PC-9 (cell line): ENCODE measurements at regions not wholly inside any gene's neighbourhood (a gene's known extent, or its start where the extent isn't known, plus 50 kb on each side); places are given as distances from the start of the nearest gene placed in this dataset.
A peak's percentile ranks its signal among the peaks of the same experiment; 100 is the strongest.

ENCODE experiments used
- BruUV-seq: library from RNA; stranded (reverse); fragments of 400-500 nt; replicated peaks from 2 replicates; lab custom pipeline; 2021; lab: Mats Ljungman, UMichigan
- CTCF ChIA-PET: fragments of 300-600 bp; sonication (Branson Sonifier 250); formaldehyde crosslinking; loops from one replicate; lab custom pipeline; 2022; ENCODE audit warnings: antibody characterized with exemption; lab: Charles Lee
- POLR2A ChIA-PET: fragments of 300-600 bp; sonication (Branson Sonifier 250); formaldehyde crosslinking; loops from one replicate; lab custom pipeline; 2022; ENCODE audit warnings: antibody characterized with exemption; ENCODE audit not compliant: unreplicated experiment; lab: Charles Lee
- DNase-seq, 2 experiments: peaks; one replicate each; pipeline versions ENCODE4 v3.0.0 to v3.0.0-alpha.2; 2015 to 2022; ENCODE audit warnings: mixed read lengths in 1 of 2
- H2AFZ ChIP-seq: fragments of 200-600 bp; sonication (generic); 2 replicates; pipeline ENCODE4 v1.8.1; 2017; ENCODE audit warnings: antibody characterized with exemption
- H3F3A ChIP-seq: fragments of 200-600 bp; sonication (generic); 2 replicates; pipeline ENCODE4 v1.8.1; 2017; ENCODE audit warnings: antibody characterized with exemption, mild to moderate bottlenecking, low read depth; ENCODE audit not compliant: insufficient read depth
- H3K27ac ChIP-seq: fragments of 200-600 bp; sonication (generic); 2 replicates; pipeline ENCODE4 v1.6.1; 2016; ENCODE audit warnings: mixed run types
- H3K27me3 ChIP-seq: fragments of 200-600 bp; sonication (generic); 2 replicates; pipeline ENCODE4 v1.6.1; 2016; ENCODE audit warnings: low read depth, mixed run types; ENCODE audit not compliant: insufficient read depth
- H3K36me3 ChIP-seq: fragments of 200-600 bp; sonication (generic); 2 replicates; pipeline ENCODE4 v1.6.1; 2016; ENCODE audit warnings: low read depth, mixed run types
- H3K4me1 ChIP-seq: fragments of 200-600 bp; sonication (generic); replicated peaks from 2 replicates; pipeline ENCODE4 v1.6.1; 2016; ENCODE audit warnings: mixed run types; ENCODE audit not compliant: insufficient read depth
- H3K4me2 ChIP-seq: fragments of 200-600 bp; sonication (generic); 2 replicates; pipeline ENCODE4 v1.6.1; 2017; ENCODE audit warnings: mixed run types
- H3K4me3 ChIP-seq: fragments of 200-600 bp; sonication (generic); 2 replicates; pipeline ENCODE4 v1.6.1; 2016; ENCODE audit warnings: mixed run types
- H3K79me2 ChIP-seq: fragments of 200-600 bp; sonication (generic); 2 replicates; pipeline ENCODE4 v1.6.1; 2017; ENCODE audit warnings: low read depth, mixed run types
- H3K9me2 ChIP-seq: fragments of 200-600 bp; sonication (generic); 2 replicates; pipeline ENCODE4 v1.8.1; 2017; ENCODE audit warnings: mild to moderate bottlenecking; ENCODE audit not compliant: insufficient read depth
- H3K9me3 ChIP-seq: fragments of 200-600 bp; sonication (generic); 2 replicates; pipeline ENCODE4 v1.8.1; 2016; ENCODE audit warnings: low read depth; ENCODE audit not compliant: insufficient read depth
- H4K20me1 ChIP-seq: fragments of 200-600 bp; sonication (generic); 2 replicates; pipeline ENCODE4 v1.8.1; 2017; ENCODE audit not compliant: insufficient read depth
- EZH2 ChIP-seq: fragments of 200-600 bp; sonication (generic); IDR thresholded peaks from 2 replicates; pipeline ENCODE4 v1.8.0; 2017; ENCODE audit warnings: antibody characterized with exemption, low read depth
- intact Hi-C: fragments of 100-400 bp; cut with micrococcal nuclease; formaldehyde crosslinking; loops from one replicate; pipeline ENCODE4 v1.10.0; 2022; ENCODE audit not compliant: unreplicated experiment
- TF ChIP-seq, protein P1 (sequence below): fragments of 200-600 bp; sonication (generic); conservative IDR thresholded peaks from 2 replicates; pipeline ENCODE4 v1.6.1; 2017; ENCODE audit warnings: mixed run types, antibody characterized with exemption, mild to moderate bottlenecking, moderate library complexity

DNA sequence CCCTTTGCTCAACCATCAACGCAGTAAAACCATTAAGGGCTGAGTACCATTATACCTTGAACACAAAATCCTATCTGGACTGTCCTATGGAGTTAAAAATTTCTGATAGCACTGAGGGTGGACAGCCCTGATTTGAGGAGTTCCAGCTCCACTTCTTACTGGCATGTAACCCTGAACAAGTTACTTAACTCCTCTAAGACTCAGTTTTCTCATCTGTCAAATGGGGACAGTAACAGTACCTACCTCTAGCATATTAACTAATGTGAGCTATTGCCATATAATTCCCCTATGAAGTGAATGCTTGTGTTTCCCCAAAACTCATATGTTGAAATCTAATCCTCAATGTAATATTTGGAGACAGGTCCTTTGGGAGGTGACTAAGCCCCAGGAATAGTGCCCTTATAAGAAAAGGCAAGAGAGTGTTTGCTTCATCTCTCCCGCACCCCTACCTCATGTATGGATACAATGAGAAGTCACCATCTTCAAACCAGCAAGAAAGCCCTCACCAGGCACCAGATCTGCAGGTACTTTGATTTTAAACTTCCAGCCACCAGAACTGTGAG lies 61.9 kb upstream of the DOCK9 start:
- H3K4me2 ChIP-seq: peak overlapping the region; percentile 58; the same call in 1 of the 2 replicates
- TF ChIP-seq EZH2: no peak
- TF ChIP-seq, protein P1, sequence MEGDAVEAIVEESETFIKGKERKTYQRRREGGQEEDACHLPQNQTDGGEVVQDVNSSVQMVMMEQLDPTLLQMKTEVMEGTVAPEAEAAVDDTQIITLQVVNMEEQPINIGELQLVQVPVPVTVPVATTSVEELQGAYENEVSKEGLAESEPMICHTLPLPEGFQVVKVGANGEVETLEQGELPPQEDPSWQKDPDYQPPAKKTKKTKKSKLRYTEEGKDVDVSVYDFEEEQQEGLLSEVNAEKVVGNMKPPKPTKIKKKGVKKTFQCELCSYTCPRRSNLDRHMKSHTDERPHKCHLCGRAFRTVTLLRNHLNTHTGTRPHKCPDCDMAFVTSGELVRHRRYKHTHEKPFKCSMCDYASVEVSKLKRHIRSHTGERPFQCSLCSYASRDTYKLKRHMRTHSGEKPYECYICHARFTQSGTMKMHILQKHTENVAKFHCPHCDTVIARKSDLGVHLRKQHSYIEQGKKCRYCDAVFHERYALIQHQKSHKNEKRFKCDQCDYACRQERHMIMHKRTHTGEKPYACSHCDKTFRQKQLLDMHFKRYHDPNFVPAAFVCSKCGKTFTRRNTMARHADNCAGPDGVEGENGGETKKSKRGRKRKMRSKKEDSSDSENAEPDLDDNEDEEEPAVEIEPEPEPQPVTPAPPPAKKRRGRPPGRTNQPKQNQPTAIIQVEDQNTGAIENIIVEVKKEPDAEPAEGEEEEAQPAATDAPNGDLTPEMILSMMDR: no peak
- intact Hi-C loops: loop anchor here (10.0 kb wide), 2 partner anchors 225 to 365 kb away; no protein-coding TSS in a partner anchor
- peaks cover 34% of the 10 kb centered on the region for H3F3A ChIP-seq
- H3K27me3 ChIP-seq: no peaks in the 10 kb centered on the region
- H3K27ac ChIP-seq: peak overlapping the region; percentile 62; the same call in 1 of the 2 replicates
- H4K20me1 ChIP-seq: no peaks in the 10 kb centered on the region
- 0 out of 2 replicates have a peak, but pooled peaks cover 7% of the 10 kb centered on the region for H3K9me3 ChIP-seq
- H3K36me3 ChIP-seq: 0 out of 2 replicates have a peak, but pooled peaks cover 9% of the 10 kb centered on the region
- no TSS peak for BruUV-seq
- peak in 1 of 2 experiments; percentile 28 for DNase-seq
- no peaks in the 10 kb centered on the region for H3K9me2 ChIP-seq
- POLR2A ChIA-PET: no interaction called here
- peaks cover 57% of the 10 kb centered on the region for H3K4me1 ChIP-seq
- CTCF ChIA-PET: no interaction called here
- H3K4me3 ChIP-seq: no peak overlapping the region
- no peak overlapping the region for H2AFZ ChIP-seq
- peaks cover 78% of the 10 kb centered on the region for H3K79me2 ChIP-seq

DNA sequence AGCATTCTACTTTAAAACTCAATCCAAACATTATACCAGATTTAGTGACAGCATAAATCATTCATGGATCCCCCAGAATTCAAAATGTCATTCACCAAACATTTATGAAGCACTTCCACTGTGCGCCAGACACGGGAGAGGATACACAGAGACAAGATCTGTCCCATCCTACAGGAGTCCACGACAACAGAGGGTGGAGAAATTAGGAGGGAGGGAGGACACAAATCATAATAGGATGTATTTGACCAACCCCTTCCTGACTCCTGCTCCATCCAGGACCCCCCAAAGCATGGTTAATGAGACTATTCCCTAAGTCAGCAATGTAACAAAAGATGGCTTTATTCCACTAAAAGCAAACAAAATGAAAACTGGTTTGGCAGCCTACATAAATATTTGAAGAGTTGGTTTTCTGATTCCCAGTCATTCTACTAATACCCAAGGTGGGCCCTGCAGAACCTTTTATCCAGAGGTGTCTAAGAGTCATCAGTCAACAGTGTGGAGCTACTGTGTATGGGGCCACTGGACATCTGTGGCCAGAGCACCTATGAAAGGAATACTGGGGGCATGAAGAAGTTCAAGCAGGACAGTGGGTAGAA lies 62.8 kb upstream of the DOCK9 start:
- ChIA-PET CTCF (no interaction called here), POLR2A (interaction anchor here (0.6 kb wide), 1 partner anchor 23 kb away, joined by 7 read pairs; no protein-coding TSS in a partner anchor)
- Histone ChIP-seq H3K79me2 (peaks cover 82% of the 10 kb centered on the region), H4K20me1 (no peaks in the 10 kb centered on the region), H3K4me2 (peak overlapping the region; percentile 58), H2AFZ (no peak overlapping the region), H3K27ac (peak overlapping the region; percentile 62), H3K27me3 (no peaks in the 10 kb centered on the region), H3K4me3 (no peak overlapping the region), H3K36me3 (0 out of 2 replicates have a peak, but pooled peaks cover 9% of the 10 kb centered on the region), H3K9me2 (no peaks in the 10 kb centered on the region), H3K9me3 (0 out of 2 replicates have a peak, but pooled peaks cover 5% of the 10 kb centered on the region), H3K4me1 (peaks cover 65% of the 10 kb centered on the region), H3F3A (peaks cover 38% of the 10 kb centered on the region)
- DNase-seq: peak; percentile 18 to 93
- no TSS peak for BruUV-seq
- intact Hi-C loops: loop anchor here (10.0 kb wide), 1 partner anchor 224 kb away; no protein-coding TSS in a partner anchor
- TF ChIP-seq EZH2: no peak
- TF ChIP-seq, protein P1: no peak

DNA sequence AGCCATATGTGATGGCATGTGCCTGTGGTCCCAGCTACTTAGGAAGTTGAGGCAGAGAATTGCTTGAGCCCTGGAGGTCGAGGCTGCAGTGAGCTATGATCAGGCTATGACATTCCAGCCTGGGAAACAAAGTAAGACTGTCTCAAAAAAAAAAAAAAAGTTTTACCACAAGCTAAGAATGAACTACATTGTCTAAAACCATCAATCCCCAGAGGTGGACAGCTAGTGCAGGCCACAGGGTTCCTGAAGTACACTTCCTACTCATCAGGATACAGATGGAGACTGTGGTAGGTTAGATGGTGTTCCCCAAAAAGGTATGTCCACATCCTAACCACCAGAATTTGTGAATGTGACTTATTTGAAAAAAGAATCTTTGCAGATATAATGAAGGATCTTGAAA lies 63.5 kb upstream of the DOCK9 start:
- Histone ChIP-seq H3K4me1 (peaks cover 66% of the 10 kb centered on the region), H3K4me2 (peak overlapping the region; percentile 58)
- intact Hi-C loops: loop anchor here (10.0 kb wide), 1 partner anchor 223 kb away; no protein-coding TSS in a partner anchor

More for the DNA sequence above, 63.5 kb upstream of the DOCK9 start:
- ChIA-PET CTCF (no interaction called here), POLR2A (interaction anchor here (0.6 kb wide), 1 partner anchor 23 kb away, joined by 7 read pairs; no protein-coding TSS in a partner anchor)
- Histone ChIP-seq H3K4me3 (no peak overlapping the region), H3K9me3 (no peaks in the 10 kb centered on the region), H3F3A (peaks cover 43% of the 10 kb centered on the region), H4K20me1 (no peaks in the 10 kb centered on the region), H3K9me2 (no peaks in the 10 kb centered on the region), H3K27me3 (no peaks in the 10 kb centered on the region), H2AFZ (no peak overlapping the region), H3K79me2 (peaks cover 75% of the 10 kb centered on the region), H3K27ac (peak overlapping the region; percentile 62), H3K36me3 (0 out of 2 replicates have a peak, but pooled peaks cover 5% of the 10 kb centered on the region)
- no TSS peak for BruUV-seq
- TF ChIP-seq, protein P1: no peak
- TF ChIP-seq EZH2: no peak
- DNase-seq: no peak
